HG02763 (cell line): ENCODE measurements at regions not wholly inside any gene's neighbourhood (a gene's known extent, or its start where the extent isn't known, plus 50 kb on each side); places are given as distances from the start of the nearest gene placed in this dataset.

Experiments used
- ATAC-seq: cut with Tn5 transposase; IDR thresholded peaks from one replicate; pipeline ENCODE4 v1.9.1; 2021; ENCODE audit warnings: mild to moderate bottlenecking, moderate library complexity; ENCODE audit not compliant: unreplicated experiment

- ATAC-seq: peak; percentile 81
Observed at GRCh38 chr7:55641273-55641691, 69.0 kb upstream of the VOPP1 start.

- ATAC-seq: no peak
Observed at GRCh38 chr7:55639640-55640039, 67.3 kb upstream of the VOPP1 start.

GRCh38 chr7:55629051-55629677 is 56.9 kb upstream of the VOPP1 start:
- no peak for ATAC-seq

- no peak for ATAC-seq
Observed at GRCh38 chr7:55624813-55625212, 52.5 kb upstream of the VOPP1 start.

GRCh38 chr7:55623617-55624016 is 51.3 kb upstream of the VOPP1 start:
- no peak for ATAC-seq

- ATAC-seq: no peak
Observed at GRCh38 chr7:55622241-55622640, 49.9 kb upstream of the VOPP1 start.
